Activated T-helper 17 cell treated with anti-CD3 and anti-CD28 coated beads, Interleukin-2, amount 50 U/mL, for 72 hours (primary cell): ENCODE measurements at regions not wholly inside any gene's neighbourhood (a gene's known extent, or its start where the extent isn't known, plus 50 kb on each side); places are given as distances from the start of the nearest gene placed in this dataset.
"Not testable (repeated sequence)": the region's sequence is repeated elsewhere in the genome, so short reads cannot be mapped to it uniquely, and the experiment has no call there.

Experiments
- ATAC-seq: fragments of 150-1000 bp; cut with Tn5 transposase; replicated peaks from 2 replicates; pipeline ENCODE4 v1.10.0; 2021; ENCODE audit warnings: mild to moderate bottlenecking, moderate library complexity
- H3K27ac Mint-ChIP-seq: one replicate; pipeline ENCODE4 v1.8.0; 2022; ENCODE audit warnings: mixed read lengths
- H3K27me3 Mint-ChIP-seq: one replicate; pipeline ENCODE4 v1.8.0; 2022; ENCODE audit warnings: mixed read lengths
- H3K36me3 Mint-ChIP-seq: one replicate; pipeline ENCODE4 v1.8.0; 2022; ENCODE audit warnings: low read depth, mild to moderate bottlenecking, mixed read lengths
- H3K4me1 Mint-ChIP-seq: one replicate; pipeline ENCODE4 v1.8.0; 2022; ENCODE audit warnings: mixed read lengths
- H3K4me3 Mint-ChIP-seq: one replicate; pipeline ENCODE4 v1.8.0; 2022; ENCODE audit warnings: mild to moderate bottlenecking, mixed read lengths
- H3K9me3 Mint-ChIP-seq: one replicate; pipeline ENCODE4 v1.8.0; 2022; ENCODE audit warnings: mixed read lengths

DNA sequence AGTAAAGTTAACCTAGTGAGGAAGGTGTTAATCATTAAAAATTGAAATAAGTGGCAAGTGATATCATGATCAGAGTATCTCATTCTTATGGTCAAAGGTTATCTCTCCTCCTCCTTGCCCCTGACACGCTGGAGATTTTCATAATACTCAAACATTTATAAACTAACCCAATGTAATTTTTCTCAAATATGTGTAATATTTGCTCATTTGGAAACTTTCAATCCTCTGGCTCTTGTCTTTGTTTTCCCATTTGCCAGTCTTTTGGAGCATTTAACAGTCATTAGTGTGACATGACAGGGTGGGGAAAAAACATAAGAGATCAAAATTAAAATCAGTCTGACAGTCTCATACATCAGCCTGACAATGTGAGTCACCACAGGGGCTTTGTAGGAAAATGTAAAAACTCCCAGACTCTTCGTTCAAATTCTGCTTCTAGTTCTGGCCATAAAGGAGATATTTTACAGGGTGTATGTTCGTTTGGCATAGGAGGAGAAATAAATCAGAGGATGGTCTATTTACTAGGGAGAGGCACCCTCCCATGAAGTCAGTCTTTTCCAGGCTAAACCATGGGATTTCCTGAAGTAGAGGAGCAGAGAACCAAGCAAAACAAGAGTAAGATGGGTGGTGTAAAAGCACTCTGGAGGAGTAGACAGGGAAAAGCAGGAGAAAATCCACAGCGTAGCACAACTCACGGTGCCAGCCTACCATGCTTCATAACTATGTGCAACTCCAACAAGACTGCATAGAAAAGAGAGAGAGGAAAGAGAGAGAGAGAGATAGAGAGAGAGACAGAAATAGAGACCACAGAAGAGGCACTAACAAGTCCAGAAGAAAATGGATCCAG lies 369.2 kb upstream of the PDE3A start:
- H3K27ac Mint-ChIP-seq: no peak overlapping the region
- no peaks in the 10 kb centered on the region for H3K36me3 Mint-ChIP-seq
- no peaks in the 10 kb centered on the region for H3K9me3 Mint-ChIP-seq
- no peaks in the 10 kb centered on the region for H3K4me1 Mint-ChIP-seq
- no peak overlapping the region for H3K4me3 Mint-ChIP-seq
- ATAC-seq: no peak
- no peaks in the 10 kb centered on the region for H3K27me3 Mint-ChIP-seq

DNA sequence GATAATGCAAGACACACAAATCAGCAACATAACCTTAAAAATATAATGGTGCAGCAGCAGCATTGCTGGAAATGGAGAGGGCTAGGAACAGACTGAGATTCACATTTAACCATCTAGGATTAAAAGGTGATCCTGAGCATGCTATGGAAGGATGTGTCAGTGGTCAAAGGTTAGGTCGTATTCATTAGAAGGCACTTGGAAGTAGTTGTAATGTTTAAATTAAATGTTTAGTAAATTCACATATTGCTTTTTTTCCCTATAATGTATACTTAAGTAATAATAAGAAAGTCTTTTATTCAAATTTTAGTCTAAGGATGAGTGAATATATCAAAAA lies 368.6 kb upstream of the PDE3A start:
- Mint-ChIP-seq H3K4me3 (no peak overlapping the region), H3K36me3 (no peaks in the 10 kb centered on the region), H3K27ac (no peak overlapping the region), H3K4me1 (no peaks in the 10 kb centered on the region), H3K27me3 (no peaks in the 10 kb centered on the region), H3K9me3 (no peaks in the 10 kb centered on the region)
- ATAC-seq: no peak

DNA sequence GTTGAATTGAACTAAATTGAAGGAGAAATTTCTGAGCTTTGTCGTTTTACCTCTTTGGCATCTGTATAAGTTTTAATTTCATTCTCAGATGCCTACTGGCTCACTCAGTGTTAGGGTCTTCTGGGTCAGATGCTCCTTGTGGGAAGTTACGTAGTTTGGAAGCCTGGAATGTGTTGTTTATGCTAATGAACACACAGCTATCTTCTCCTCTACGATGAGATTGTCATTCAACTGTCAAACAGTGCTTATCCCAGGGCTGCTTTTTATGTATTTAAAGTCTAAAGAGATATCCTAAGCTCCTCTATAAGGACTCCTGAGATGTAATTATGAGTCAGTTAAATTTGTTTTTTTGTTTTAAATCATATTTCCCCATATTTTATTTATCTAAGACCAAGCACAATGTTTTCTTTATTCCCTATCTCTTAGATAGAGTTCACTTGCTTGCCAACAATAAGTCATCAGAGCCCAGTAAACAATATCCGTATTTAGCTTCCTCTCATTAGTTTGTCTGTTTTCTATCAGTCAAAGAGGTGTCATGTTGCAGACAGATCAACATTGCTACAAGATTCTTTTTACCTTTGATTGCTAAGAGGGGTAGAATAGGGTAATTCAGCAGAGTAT lies 368.0 kb upstream of the PDE3A start:
- Mint-ChIP-seq H3K9me3 (no peaks in the 10 kb centered on the region), H3K27ac (no peak overlapping the region), H3K4me1 (no peaks in the 10 kb centered on the region), H3K27me3 (no peaks in the 10 kb centered on the region), H3K36me3 (no peaks in the 10 kb centered on the region), H3K4me3 (no peak overlapping the region)
- no peak for ATAC-seq

DNA sequence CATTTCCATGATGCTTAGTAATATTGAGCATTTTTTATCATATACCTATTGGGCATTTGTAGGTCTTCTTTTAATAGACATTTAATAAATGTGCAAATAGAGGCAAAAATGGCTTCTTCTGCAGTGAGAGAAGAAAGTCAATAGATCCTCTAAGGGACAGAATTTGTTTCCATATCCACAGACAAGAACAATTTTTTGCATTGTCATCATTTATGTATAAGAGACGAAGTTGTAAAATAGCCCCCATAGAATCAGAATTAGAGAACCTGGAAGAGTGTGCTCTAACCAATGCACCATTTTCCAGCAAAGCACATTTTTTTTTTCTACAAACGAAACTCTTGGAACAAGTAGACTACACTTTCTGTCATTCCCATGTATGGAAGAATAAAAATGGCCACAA lies 365.1 kb upstream of the PDE3A start:
- Mint-ChIP-seq H3K4me3 (no peak overlapping the region), H3K27me3 (no peaks in the 10 kb centered on the region), H3K36me3 (no peaks in the 10 kb centered on the region), H3K27ac (no peak overlapping the region), H3K4me1 (no peaks in the 10 kb centered on the region), H3K9me3 (no peaks in the 10 kb centered on the region)
- no peak for ATAC-seq

DNA sequence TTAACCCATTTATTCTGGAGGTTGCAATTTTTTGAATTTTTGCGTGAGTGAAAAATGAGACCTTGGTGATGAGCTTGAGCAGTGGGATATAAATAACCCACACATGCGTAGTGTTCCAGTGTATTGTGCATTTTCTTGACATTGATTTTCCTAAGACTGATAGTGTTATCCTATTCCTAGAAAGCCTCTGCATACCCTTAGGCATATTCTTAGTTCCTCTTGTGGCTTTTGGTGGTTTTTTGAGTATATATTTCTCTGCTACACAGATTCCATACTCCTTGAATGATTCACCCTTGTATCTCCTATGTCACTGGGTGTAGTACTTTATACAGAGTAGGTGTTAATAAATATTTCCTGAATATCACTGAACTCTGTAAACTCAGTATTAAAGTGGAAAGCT lies 363.4 kb upstream of the PDE3A start:
- no peak overlapping the region for H3K27ac Mint-ChIP-seq
- no peaks in the 10 kb centered on the region for H3K4me1 Mint-ChIP-seq
- no peaks in the 10 kb centered on the region for H3K27me3 Mint-ChIP-seq
- no peak overlapping the region for H3K4me3 Mint-ChIP-seq
- H3K36me3 Mint-ChIP-seq: no peaks in the 10 kb centered on the region
- no peak for ATAC-seq
- H3K9me3 Mint-ChIP-seq: no peaks in the 10 kb centered on the region

DNA sequence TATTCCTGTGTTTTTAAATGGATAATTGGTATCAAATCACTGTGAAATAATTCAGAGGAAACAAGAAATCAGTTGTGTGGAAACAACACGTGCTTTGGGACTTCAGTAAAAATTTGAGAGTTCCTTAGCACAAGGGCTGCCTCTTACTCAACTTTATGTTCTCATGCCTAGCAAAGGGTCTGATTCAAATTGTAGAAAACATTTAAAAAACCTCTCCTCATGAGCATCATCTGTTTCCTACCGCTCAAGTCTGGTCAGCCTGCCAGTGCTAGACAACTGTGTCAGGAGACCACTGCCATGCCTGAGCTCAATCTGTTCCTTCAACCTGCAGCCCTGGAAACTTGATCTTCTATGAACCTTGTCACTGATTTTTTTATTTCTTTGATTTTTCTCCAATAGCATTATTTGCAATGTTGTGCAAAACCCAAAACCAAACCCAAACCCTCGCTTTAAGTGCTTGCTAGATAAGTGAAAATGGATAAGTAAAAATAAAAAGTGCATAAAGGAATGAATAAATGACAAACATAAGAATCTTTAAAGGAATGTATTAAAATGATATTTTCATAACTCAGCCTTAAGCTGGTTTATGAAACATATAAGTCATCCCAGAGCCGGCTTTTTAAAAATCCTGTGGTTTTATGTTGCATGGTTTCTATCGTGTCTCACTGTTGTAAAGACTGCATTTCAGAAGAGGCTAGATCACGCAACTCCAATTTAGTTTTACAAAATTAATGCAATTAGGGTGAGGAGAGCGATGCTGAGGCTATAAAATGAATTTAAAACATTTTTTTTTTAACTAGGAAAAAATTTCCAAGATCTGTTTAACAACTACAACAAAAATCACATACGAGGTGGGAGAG lies 361.2 kb upstream of the PDE3A start:
- ATAC-seq: no peak
- Mint-ChIP-seq H3K36me3 (no peaks in the 10 kb centered on the region), H3K27ac (no peak overlapping the region)

DNA sequence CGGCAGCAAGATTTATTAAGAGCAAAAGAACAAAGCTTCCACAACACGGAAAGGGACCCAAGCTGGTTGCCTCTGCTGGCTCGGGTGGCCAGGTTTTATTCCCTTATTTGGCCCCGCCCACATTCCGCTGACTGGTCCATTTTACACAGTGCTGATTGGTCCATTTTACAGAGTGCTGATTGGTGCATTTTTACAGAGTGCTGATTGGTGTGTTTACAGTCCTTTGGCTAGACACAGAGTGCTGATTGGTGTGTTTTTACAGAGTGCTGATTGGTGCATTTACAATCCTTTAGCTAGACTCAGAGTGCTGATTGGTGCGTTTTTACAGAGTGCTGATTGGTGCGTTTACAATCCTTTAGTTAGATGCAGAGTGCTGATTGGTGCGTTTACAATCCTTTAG lies 358.4 kb upstream of the PDE3A start:
- H3K4me1 Mint-ChIP-seq, H3K36me3 Mint-ChIP-seq, ATAC-seq, H3K9me3 Mint-ChIP-seq, H3K27ac Mint-ChIP-seq, H3K4me3 Mint-ChIP-seq, H3K27me3 Mint-ChIP-seq: not testable (repeated sequence)

More for the DNA sequence above, 361.2 kb upstream of the PDE3A start:
- Mint-ChIP-seq H3K9me3 (peaks cover 4% of the 10 kb centered on the region), H3K27me3 (no peaks in the 10 kb centered on the region), H3K4me3 (no peak overlapping the region), H3K4me1 (no peaks in the 10 kb centered on the region)

DNA sequence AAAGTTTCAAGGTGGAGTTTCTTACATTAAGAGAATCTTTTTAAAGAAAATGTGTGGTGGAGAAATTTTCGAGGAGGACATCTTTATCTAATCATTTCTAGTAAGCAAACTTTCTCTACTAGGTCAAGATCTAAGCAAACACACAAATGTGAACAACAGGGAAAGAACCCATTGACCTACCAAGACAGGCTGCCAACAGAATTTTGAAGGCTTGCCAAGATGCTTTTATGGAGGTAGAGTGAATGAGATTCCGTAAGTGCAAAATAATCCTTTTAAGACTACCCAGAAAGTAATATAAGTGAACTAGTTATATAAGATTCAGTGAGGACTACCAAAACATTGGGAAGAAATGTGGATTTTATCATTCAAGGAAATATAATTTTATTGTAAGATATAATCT lies 357.1 kb upstream of the PDE3A start:
- H3K9me3 Mint-ChIP-seq: peaks cover 4% of the 10 kb centered on the region
- H3K4me1 Mint-ChIP-seq: no peaks in the 10 kb centered on the region
- no peaks in the 10 kb centered on the region for H3K27me3 Mint-ChIP-seq
- no peaks in the 10 kb centered on the region for H3K36me3 Mint-ChIP-seq
- H3K4me3 Mint-ChIP-seq: no peak overlapping the region
- no peak for ATAC-seq
- H3K27ac Mint-ChIP-seq: no peak overlapping the region

DNA sequence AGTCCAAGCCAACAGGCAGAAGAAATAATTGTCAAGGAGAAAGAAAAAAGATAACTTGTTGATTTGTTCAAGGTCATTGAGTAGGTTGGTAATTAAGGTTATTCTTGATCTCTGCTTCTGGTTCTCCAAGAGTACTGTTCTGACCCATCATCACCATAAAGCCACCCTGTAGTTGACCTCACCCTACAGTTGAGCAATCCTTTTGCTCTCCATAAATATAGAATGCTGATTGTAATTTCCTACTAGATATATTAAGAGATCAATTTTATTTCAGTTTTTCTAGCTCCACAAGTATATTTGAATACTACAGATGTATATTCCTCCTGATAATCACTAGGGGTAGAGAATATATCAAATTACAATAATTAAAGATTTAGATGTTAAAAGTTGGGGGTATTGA lies 350.5 kb upstream of the PDE3A start:
- no peak for ATAC-seq
- Mint-ChIP-seq H3K27me3 (no peaks in the 10 kb centered on the region), H3K27ac (no peak overlapping the region), H3K9me3 (no peaks in the 10 kb centered on the region), H3K4me3 (no peak overlapping the region), H3K4me1 (no peaks in the 10 kb centered on the region), H3K36me3 (no peaks in the 10 kb centered on the region)

DNA sequence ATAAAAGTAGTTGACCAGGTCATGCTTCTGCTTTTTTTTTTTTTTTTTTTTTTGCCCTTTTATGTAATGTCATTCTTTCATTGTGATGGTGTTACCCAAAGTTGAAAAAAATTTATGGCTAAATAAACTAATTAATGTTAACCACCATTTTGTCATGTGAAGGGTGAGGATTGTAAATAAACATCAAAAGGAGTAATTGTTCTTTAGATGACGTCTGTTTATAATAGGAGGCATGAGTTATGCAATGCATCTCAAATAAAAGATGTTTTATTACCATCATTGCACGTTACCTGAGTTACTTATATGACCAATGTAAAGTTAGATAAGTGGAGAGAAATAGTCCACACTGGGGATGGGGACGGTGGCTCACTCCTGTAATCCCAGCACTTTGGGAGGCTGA lies 349.9 kb upstream of the PDE3A start:
- no peak overlapping the region for H3K4me3 Mint-ChIP-seq

DNA sequence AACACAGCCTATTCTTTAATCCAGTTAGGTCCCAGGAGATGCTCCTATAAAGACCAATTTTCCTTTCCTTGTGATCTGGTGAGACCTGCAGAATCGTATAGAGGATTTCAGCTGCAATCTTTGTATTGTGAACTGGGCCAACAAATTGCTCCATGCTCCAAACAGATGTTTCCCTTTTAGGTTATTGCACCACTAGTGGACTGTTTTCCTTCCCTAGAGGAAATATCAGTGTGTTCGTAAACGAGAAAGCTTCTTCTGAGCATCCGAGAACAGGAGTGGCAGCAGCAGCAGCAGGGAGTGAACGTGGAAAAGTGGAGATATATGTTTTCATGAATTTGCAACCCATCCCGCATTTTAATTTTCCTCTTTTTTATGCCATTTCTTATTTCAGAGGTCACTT lies 344.1 kb upstream of the PDE3A start:
- no peaks in the 10 kb centered on the region for H3K4me1 Mint-ChIP-seq
- no peak for ATAC-seq
- peaks cover 5% of the 10 kb centered on the region for H3K27me3 Mint-ChIP-seq
- no peak overlapping the region for H3K27ac Mint-ChIP-seq
- H3K9me3 Mint-ChIP-seq: no peaks in the 10 kb centered on the region
- no peaks in the 10 kb centered on the region for H3K36me3 Mint-ChIP-seq
- H3K4me3 Mint-ChIP-seq: no peak overlapping the region

More for the DNA sequence above, 349.9 kb upstream of the PDE3A start:
- no peak for ATAC-seq
- Mint-ChIP-seq H3K27ac (no peak overlapping the region), H3K27me3 (no peaks in the 10 kb centered on the region), H3K36me3 (no peaks in the 10 kb centered on the region), H3K4me1 (no peaks in the 10 kb centered on the region), H3K9me3 (no peaks in the 10 kb centered on the region)

DNA sequence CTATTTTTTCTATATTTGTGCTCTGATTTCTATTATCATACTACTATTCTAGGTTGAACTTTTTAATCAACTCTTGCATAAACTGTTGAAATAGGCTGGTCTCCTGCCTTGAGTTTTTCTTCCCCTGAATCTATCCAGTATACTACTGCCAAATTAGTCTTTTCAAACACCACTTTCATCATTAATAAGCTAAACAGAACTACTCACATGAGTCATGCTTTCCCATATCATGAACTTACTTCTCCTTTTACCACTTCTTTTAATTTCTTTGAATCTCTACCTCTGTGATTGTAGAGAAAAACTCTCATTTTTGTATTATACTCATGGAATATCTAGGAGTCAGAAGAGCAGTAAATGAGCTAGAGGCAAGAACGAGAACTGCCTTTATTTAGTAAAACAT lies 340.3 kb upstream of the PDE3A start:
- Mint-ChIP-seq H3K4me1 (no peaks in the 10 kb centered on the region), H3K4me3 (no peak overlapping the region), H3K27me3 (peaks cover 5% of the 10 kb centered on the region), H3K36me3 (no peaks in the 10 kb centered on the region), H3K9me3 (no peaks in the 10 kb centered on the region), H3K27ac (no peak overlapping the region)
- no peak for ATAC-seq

DNA sequence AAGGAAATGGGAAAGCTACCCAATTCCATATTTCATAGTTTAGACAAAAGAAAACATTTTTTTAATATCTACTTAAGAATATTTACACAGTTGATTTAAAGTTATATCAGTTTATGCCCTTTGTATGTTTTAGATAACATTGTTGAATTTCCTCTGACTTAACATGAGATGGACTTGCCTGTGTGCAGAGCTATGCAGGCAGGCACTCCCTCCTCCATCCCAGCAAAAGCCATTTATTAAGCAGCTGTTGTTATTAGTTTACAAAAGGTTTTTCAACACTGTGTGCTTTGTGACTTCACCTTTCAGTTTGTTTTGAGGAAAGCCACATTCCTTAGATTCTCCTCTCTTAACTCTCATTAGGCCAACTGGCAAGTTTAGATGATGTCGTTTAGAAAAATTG lies 337.5 kb upstream of the PDE3A start:
- Mint-ChIP-seq H3K27me3 (peaks cover 5% of the 10 kb centered on the region), H3K27ac (no peak overlapping the region), H3K9me3 (no peaks in the 10 kb centered on the region), H3K36me3 (no peaks in the 10 kb centered on the region), H3K4me3 (no peak overlapping the region), H3K4me1 (no peaks in the 10 kb centered on the region)
- no peak for ATAC-seq

DNA sequence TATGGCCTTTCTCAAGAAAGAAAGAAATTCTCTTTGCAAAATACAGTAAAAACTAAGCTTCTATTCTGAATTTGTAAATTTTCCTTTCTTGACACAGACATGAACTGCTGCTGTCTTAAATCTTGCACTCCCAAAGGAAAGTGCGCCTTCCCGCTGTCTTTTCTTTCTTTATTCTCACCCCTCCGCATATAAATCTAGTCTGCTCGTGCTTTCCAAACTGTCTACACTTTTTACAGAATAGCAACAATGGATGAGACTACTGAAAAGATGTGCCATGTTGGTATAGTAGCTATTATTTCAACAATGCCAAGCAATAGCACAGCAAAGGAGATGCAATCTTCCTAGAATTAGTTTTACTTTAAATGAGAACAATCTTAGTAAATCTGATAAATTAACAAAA lies 328.8 kb upstream of the PDE3A start:
- no peaks in the 10 kb centered on the region for H3K4me1 Mint-ChIP-seq
- H3K4me3 Mint-ChIP-seq: no peak overlapping the region
- no peaks in the 10 kb centered on the region for H3K36me3 Mint-ChIP-seq
- no peaks in the 10 kb centered on the region for H3K9me3 Mint-ChIP-seq
- no peak for ATAC-seq
- H3K27ac Mint-ChIP-seq: no peak overlapping the region
- peaks cover 9% of the 10 kb centered on the region for H3K27me3 Mint-ChIP-seq

DNA sequence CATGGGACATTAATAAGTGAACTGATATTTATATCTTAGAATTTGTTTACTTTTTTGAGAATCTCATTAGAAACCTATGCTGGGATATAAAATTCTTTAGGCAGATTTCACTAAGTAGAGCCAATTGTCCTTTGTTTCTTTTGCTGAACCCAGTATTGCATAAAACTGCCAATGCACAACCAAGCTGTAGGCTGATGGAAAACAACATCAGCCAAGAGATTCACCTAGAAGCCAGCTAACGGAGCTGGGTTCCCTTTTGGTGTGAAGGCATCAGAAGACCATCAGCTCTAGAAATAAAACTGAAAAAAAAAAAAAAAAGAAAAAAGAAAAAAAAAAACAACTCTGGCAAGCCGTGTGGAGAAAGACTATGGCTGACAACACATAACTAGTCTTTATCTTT lies 328.2 kb upstream of the PDE3A start:
- Mint-ChIP-seq H3K4me3 (no peak overlapping the region), H3K36me3 (no peaks in the 10 kb centered on the region), H3K27me3 (peaks cover 9% of the 10 kb centered on the region), H3K27ac (no peak overlapping the region), H3K9me3 (no peaks in the 10 kb centered on the region), H3K4me1 (no peaks in the 10 kb centered on the region)
- ATAC-seq: no peak
